Suprapubic skin (tissue), 3 donors: ENCODE measurements at regions not wholly inside any gene's neighbourhood (a gene's known extent, or its start where the extent isn't known, plus 50 kb on each side); places are given as distances from the start of the nearest gene placed in this dataset.

ENCODE experiments used
- EP300 ChIP-seq: sonication (generic); formaldehyde crosslinking; IDR thresholded peaks from one replicate; pipeline ENCODE4 v1.6.1; 2017; ENCODE audit warnings: antibody characterized with exemption
- POLR2A ChIP-seq, 2 donors: fragments of 450-650 bp; IDR thresholded peaks; one replicate each; pipeline ENCODE4 v1.6.1; 2017; ENCODE audit warnings: antibody characterized with exemption in 2 of 2, mild to moderate bottlenecking in 2 of 2, moderate library complexity in 2 of 2
- TF ChIP-seq, protein P1 (sequence below), 2 donors: fragments of 200-600 bp in 1 of 2; fragments of 450-650 bp in 1 of 2; sonication (generic) in 1 of 2; IDR thresholded peaks; one replicate each; pipeline ENCODE4 v1.5.1; 2016 to 2019; ENCODE audit warnings: antibody characterized with exemption in 2 of 2, mild to moderate bottlenecking in 1 of 2, moderate library complexity in 1 of 2

DNA sequence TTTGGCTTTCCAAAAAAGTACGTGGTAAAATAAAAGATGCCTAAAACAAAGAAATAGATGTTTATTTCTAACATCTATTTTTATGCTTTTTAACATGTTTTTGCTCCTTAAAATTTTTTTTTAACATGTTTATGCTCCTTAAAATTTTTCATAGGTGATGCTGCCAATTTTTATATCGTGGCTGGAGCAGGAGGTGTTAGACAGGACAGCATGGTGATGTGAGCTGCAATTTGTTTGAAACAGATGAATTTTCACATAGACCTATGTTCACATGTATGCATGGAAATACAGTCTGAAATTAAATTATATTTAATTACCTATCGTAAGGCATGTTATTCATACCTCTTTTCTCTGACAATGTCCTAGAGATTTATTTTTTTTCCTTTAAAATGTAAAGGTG, 784.8 kb downstream of the EPHA7 start:
- TF ChIP-seq EP300 (no peak), POLR2A (IDR thresholded peaks at IDR 0.05) (no peak)
- TF ChIP-seq, protein P1, sequence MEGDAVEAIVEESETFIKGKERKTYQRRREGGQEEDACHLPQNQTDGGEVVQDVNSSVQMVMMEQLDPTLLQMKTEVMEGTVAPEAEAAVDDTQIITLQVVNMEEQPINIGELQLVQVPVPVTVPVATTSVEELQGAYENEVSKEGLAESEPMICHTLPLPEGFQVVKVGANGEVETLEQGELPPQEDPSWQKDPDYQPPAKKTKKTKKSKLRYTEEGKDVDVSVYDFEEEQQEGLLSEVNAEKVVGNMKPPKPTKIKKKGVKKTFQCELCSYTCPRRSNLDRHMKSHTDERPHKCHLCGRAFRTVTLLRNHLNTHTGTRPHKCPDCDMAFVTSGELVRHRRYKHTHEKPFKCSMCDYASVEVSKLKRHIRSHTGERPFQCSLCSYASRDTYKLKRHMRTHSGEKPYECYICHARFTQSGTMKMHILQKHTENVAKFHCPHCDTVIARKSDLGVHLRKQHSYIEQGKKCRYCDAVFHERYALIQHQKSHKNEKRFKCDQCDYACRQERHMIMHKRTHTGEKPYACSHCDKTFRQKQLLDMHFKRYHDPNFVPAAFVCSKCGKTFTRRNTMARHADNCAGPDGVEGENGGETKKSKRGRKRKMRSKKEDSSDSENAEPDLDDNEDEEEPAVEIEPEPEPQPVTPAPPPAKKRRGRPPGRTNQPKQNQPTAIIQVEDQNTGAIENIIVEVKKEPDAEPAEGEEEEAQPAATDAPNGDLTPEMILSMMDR (IDR thresholded peaks at IDR 0.05), result no peak
